Progenitor cell of endocrine pancreas (in vitro differentiated cells): ENCODE measurements at regions not wholly inside any gene's neighbourhood (a gene's known extent, or its start where the extent isn't known, plus 50 kb on each side); places are given as distances from the start of the nearest gene placed in this dataset.

ENCODE experiments used
- DNase-seq: peaks from one replicate; pipeline ENCODE4 v3.0.0; 2021; ENCODE audit warnings: low spot score; ENCODE audit not compliant: unreplicated experiment
- H3K27ac Mint-ChIP-seq: 2 replicates; pipeline ENCODE4 v1.8.0; 2021; ENCODE audit warnings: mild to moderate bottlenecking, moderate library complexity, mixed read lengths
- H3K27me3 Mint-ChIP-seq: 2 replicates; pipeline ENCODE4 v1.8.0; 2021; ENCODE audit warnings: mixed read lengths
- H3K36me3 Mint-ChIP-seq: 2 replicates; pipeline ENCODE4 v1.8.0; 2022; ENCODE audit warnings: mixed read lengths; ENCODE audit not compliant: insufficient read depth
- H3K4me1 Mint-ChIP-seq: 2 replicates; pipeline ENCODE4 v1.8.0; 2021; ENCODE audit warnings: low read depth, mixed read lengths
- H3K4me3 Mint-ChIP-seq: 2 replicates; pipeline ENCODE4 v1.8.0; 2021; ENCODE audit warnings: low read depth, mild to moderate bottlenecking, moderate library complexity, mixed read lengths
- H3K9me3 Mint-ChIP-seq: 2 replicates; pipeline ENCODE4 v1.8.0; 2021; ENCODE audit warnings: low read depth, mixed read lengths
- CTCF ChIP-seq: fragments of 200-600 bp; sonication (generic); IDR thresholded peaks from one replicate; pipeline ENCODE4 v1.5.0; 2021; ENCODE audit warnings: antibody characterized with exemption, mild to moderate bottlenecking; ENCODE audit not compliant: unreplicated experiment

DNA sequence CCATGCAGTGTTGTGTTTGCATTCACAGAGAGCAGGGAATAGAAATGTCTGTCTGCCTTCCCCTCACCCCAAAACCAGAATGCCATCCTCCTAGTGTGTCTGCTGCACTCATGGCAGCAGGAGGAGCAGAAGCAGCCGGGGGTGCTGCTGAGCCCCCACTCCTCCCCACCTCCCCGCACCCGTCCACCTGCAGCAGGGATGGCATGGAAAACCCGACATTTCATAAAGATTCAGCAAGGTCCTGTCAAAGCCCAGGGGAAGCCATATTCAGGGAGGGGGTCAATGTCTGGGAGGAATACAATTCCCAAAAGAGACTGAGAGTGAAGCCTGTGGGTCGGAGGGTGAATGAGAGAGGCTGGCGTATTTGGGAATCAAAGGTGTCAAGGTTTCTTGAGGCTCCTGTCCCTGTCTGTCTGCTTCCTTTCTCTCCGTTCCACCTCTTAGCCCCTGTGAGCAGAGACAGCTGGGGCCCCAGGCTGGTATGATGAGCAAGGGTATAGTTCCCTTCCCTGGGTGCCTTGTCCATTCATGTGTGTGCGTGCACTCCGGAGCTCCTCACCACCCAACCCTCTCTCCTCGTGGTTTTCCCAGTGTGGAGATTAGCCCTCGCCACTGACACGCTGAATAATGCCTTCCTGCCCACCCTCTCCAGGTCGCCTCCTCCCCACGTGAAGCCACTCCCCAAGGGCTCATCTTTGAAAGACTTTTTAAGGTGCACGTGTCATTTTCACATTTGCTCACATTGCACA is 133.5 kb upstream of the ZNF236 start:
- no peak overlapping the region for H3K27ac Mint-ChIP-seq
- H3K27me3 Mint-ChIP-seq = peaks cover 11% of the 10 kb centered on the region
- TF ChIP-seq CTCF = no peak
- peaks cover 6% of the 10 kb centered on the region for H3K4me1 Mint-ChIP-seq
- no peaks in the 10 kb centered on the region for H3K36me3 Mint-ChIP-seq
- H3K4me3 Mint-ChIP-seq = no peak overlapping the region
- no peak for DNase-seq
- H3K9me3 Mint-ChIP-seq = peaks cover 5% of the 10 kb centered on the region

GRCh38 chr18:76687304-76687962 is 134.9 kb upstream of the ZNF236 start:
- H3K27ac Mint-ChIP-seq = no peak overlapping the region
- no peak overlapping the region for H3K4me3 Mint-ChIP-seq
- DNase-seq = no peak
- no peak for TF ChIP-seq CTCF
- H3K27me3 Mint-ChIP-seq = peaks cover 11% of the 10 kb centered on the region
- no peaks in the 10 kb centered on the region for H3K36me3 Mint-ChIP-seq
- H3K9me3 Mint-ChIP-seq = no peaks in the 10 kb centered on the region
- peaks cover 6% of the 10 kb centered on the region for H3K4me1 Mint-ChIP-seq

DNA sequence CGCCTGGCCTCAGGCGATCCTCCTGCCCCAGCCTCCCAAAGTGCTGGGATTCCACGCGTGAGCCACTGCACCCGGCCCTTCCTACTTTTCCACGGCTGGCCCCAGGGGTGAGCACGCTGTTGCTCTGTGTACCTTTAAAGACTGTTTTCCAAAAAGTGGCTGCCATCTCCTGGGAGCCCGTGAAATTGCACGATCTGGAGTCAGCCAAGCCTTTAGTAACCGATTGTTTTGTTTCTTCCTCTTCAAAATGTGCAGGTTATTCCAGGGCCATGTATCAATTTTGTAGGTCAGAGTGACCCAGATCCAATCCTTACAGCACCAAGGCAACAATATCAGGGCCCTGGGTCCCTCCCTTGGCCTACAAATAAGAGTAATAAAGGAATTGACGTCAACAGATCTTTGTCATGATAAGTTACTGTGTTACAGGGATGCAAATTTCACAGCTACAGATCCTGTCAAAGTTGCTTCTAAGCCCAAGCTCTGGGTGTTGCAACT is 135.6 kb upstream of the ZNF236 start:
- Mint-ChIP-seq H3K4me1 (peaks cover 6% of the 10 kb centered on the region), H3K27ac (peak overlapping the region; percentile 46), H3K36me3 (no peaks in the 10 kb centered on the region), H3K4me3 (no peak overlapping the region), H3K27me3 (peaks cover 14% of the 10 kb centered on the region), H3K9me3 (no peaks in the 10 kb centered on the region)
- peak; percentile 71 for TF ChIP-seq CTCF
- peak; percentile 24 for DNase-seq

GRCh38 chr18:76685860-76686259 is 136.5 kb upstream of the ZNF236 start:
- Mint-ChIP-seq H3K4me1 (peaks cover 6% of the 10 kb centered on the region), H3K36me3 (no peaks in the 10 kb centered on the region), H3K4me3 (no peak overlapping the region), H3K27me3 (peaks cover 12% of the 10 kb centered on the region), H3K9me3 (no peaks in the 10 kb centered on the region), H3K27ac (no peak overlapping the region)
- DNase-seq = no peak
- TF ChIP-seq CTCF = no peak

- Mint-ChIP-seq H3K9me3 (no peaks in the 10 kb centered on the region), H3K27me3 (peaks cover 12% of the 10 kb centered on the region), H3K36me3 (no peaks in the 10 kb centered on the region), H3K4me3 (no peak overlapping the region), H3K27ac (no peak overlapping the region), H3K4me1 (peaks cover 6% of the 10 kb centered on the region)
- no peak for TF ChIP-seq CTCF
- DNase-seq = no peak
Observed at GRCh38 chr18:76685402-76685801, 137.0 kb upstream of the ZNF236 start.
